ENCODE measurements at regions not wholly inside any gene's neighbourhood (a gene's known extent, or its start where the extent isn't known, plus 50 kb on each side); places are given as distances from the start of the nearest gene placed in this dataset.

- Histone ChIP-seq H2AK5ac (ENCODE audit: low read depth, low read length) (0 out of 2 replicates have a peak overlapping the region, but pooled peaks have one; percentile 6), H3K27ac (ENCODE audit: low read depth, low read length) (no peak overlapping the region), H3K27me3 (replicated peaks in 1 of 4; ENCODE audit: control insufficient read depth in 3 of 4, extremely low read depth in 1 of 4, insufficient read depth in 3 of 4, low read length in 3 of 4) (no peaks in the 10 kb centered on the region), H2BK120ac (replicated peaks; ENCODE audit: low read depth, low read length) (no peak overlapping the region), H3K23ac (ENCODE audit: insufficient read length) (no peak overlapping the region), H3K14ac (ENCODE audit: insufficient read length) (no peak overlapping the region), H3K4me1 (replicated peaks in 1 of 4; ENCODE audit: control insufficient read depth in 3 of 4, insufficient read depth in 4 of 4, low read length in 3 of 4) (no peaks in the 10 kb centered on the region), H3K4ac (replicated peaks; ENCODE audit: insufficient read length, low read depth, low read length) (no peak overlapping the region), H4K91ac (replicated peaks; ENCODE audit: insufficient read length, low read length) (no peak overlapping the region), H3K9ac (replicated peaks in 1 of 4; ENCODE audit: extremely low read depth in 1 of 4, low read depth in 3 of 4, low read length in 3 of 4) (no peak overlapping the region), H3K23me2 (ENCODE audit: low read depth, low read length) (no peaks in the 10 kb centered on the region), H3K18ac (ENCODE audit: extremely low read depth, low read length) (no peak overlapping the region), H4K5ac (ENCODE audit: insufficient read length, low read depth, low read length) (no peak overlapping the region), H3K56ac (replicated peaks; ENCODE audit: insufficient read length, low read depth, low read length) (no peak overlapping the region), H4K20me1 (replicated peaks in 1 of 2; ENCODE audit: control insufficient read depth in 1 of 2, insufficient read depth in 2 of 2, low read length in 2 of 2) (no peaks in the 10 kb centered on the region), H3K9me3 (ENCODE audit: insufficient read depth in 2 of 2, low read depth in 1 of 2, low read length in 1 of 2) (no peaks in the 10 kb centered on the region), H3K79me1 (ENCODE audit: low read depth, low read length) (no peaks in the 10 kb centered on the region), H3K36me3 (ENCODE audit: control insufficient read depth in 2 of 4, insufficient read depth in 4 of 4, low read length in 3 of 4) (no peaks in the 10 kb centered on the region), H2BK15ac (ENCODE audit: low read length) (no peak overlapping the region), H2AFZ (ENCODE audit: low read length) (no peak overlapping the region), H3K79me2 (ENCODE audit: control insufficient read depth in 1 of 2, insufficient read depth in 2 of 2, low read length in 2 of 2) (no peaks in the 10 kb centered on the region), H3K4me2 (ENCODE audit: insufficient read depth in 1 of 2, low read depth in 2 of 2, low read length in 2 of 2) (no peak overlapping the region), H2BK5ac (ENCODE audit: low read depth, low read length) (no peak overlapping the region), H2BK20ac (ENCODE audit: low read length) (no peak overlapping the region), H2BK12ac (ENCODE audit: low read depth, low read length) (no peak overlapping the region), H4K8ac (ENCODE audit: extremely low read depth, insufficient read depth, low read length) (no peak overlapping the region), H3K4me3 (ENCODE audit: extremely low read depth in 1 of 4, insufficient read depth in 2 of 4, low read depth in 3 of 4, low read length in 4 of 4) (no peak overlapping the region)
- no peak for TF ChIP-seq RFX5 (IDR thresholded peaks at IDR 0.05; ENCODE audit: borderline replicate concordance, low read depth, low read length)
- TF ChIP-seq E2F6 (IDR thresholded peaks at IDR 0.05): no peak
- TF ChIP-seq BACH1 (IDR thresholded peaks at IDR 0.05; ENCODE audit: low read length): no peak
- TF ChIP-seq TCF12 (IDR thresholded peaks at IDR 0.05; ENCODE audit: low read depth, low read length): no peak
- no peak for TF ChIP-seq TBP (IDR thresholded peaks at IDR 0.05; ENCODE audit: low read depth, low read length)
- POLR2A ChIA-PET (ENCODE audit: partially characterized antibody): interaction anchor here (1.0 kb wide), 1 partner anchor 10 kb away, joined by 3 read pairs; no protein-coding TSS in a partner anchor
- WGBS, 2 experiments (ENCODE audit: extremely low coverage in 1 of 2, insufficient coverage in 1 of 2, insufficient read length in 1 of 2, insufficient replicate concordance in 2 of 2, low coverage in 1 of 2, low lambda C conversion rate in 2 of 2, missing lambda C conversion rate in 1 of 2): 96% methylated on average over 3 of the region's 3 CpGs; no CpG with 5 or more reads in 1 of the 2 experiments
- CTCF ChIA-PET (ENCODE audit: partially characterized antibody): interaction anchor here (1.4 to 1.9 kb wide), 2 partner anchors 93 to 133 kb away, joined by 4 to 6 read pairs; no protein-coding TSS in a partner anchor
- DNase-seq (ENCODE audit: low read depth in 1 of 2, low spot score in 2 of 2): no peak
- FAIRE-seq: no peak
Observed at GRCh38 chr5:82445726-82446335, 167.7 kb upstream of the RPS23 start.

Data from H1 (cell line).